ENCODE measurements at regions not wholly inside any gene's neighbourhood (a gene's known extent, or its start where the extent isn't known, plus 50 kb on each side); places are given as distances from the start of the nearest gene placed in this dataset.

DNA sequence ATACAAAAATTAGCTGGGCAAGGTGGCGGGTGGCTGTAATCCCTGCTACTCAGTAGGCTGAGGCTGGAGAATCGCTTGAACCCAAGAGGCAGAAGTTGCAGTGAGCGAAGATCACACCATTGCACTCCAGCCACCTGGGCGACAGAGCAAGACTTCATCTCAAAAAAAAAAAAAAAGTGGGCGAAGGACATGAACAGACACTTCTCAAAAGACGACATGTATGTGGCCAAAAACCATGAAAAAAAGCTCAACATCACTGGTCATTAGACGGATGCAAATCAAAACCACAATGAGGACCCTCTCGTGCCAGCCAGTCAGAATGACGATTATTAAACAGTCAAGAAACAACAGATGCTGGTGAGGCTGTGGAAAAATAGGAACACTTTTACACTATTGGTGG lies 344.9 kb upstream of the JARID2 start:
- TF ChIP-seq, protein P1, sequence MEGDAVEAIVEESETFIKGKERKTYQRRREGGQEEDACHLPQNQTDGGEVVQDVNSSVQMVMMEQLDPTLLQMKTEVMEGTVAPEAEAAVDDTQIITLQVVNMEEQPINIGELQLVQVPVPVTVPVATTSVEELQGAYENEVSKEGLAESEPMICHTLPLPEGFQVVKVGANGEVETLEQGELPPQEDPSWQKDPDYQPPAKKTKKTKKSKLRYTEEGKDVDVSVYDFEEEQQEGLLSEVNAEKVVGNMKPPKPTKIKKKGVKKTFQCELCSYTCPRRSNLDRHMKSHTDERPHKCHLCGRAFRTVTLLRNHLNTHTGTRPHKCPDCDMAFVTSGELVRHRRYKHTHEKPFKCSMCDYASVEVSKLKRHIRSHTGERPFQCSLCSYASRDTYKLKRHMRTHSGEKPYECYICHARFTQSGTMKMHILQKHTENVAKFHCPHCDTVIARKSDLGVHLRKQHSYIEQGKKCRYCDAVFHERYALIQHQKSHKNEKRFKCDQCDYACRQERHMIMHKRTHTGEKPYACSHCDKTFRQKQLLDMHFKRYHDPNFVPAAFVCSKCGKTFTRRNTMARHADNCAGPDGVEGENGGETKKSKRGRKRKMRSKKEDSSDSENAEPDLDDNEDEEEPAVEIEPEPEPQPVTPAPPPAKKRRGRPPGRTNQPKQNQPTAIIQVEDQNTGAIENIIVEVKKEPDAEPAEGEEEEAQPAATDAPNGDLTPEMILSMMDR (IDR thresholded peaks at IDR 0.05; ENCODE audit: insufficient read depth, low read depth, low read length): no peak
- no peak for TF ChIP-seq EZH2 (IDR thresholded peaks at IDR 0.05; ENCODE audit: insufficient read depth, low read length)
- Histone ChIP-seq H3K9ac (ENCODE audit: low read length) (no peak overlapping the region), H3K4me1 (ENCODE audit: insufficient read depth, low read length) (no peaks in the 10 kb centered on the region), H4K20me1 (ENCODE audit: insufficient read depth, low read length) (no peaks in the 10 kb centered on the region), H3K36me3 (ENCODE audit: insufficient read depth, low read length) (no peaks in the 10 kb centered on the region), H3K4me3 (ENCODE audit: insufficient read depth, low read depth, low read length) (no peak overlapping the region), H3K79me2 (ENCODE audit: insufficient read depth, low read length) (no peaks in the 10 kb centered on the region), H3K27me3 (ENCODE audit: insufficient read depth, low read length) (no peaks in the 10 kb centered on the region), H2AFZ (ENCODE audit: low read depth, low read length) (no peak overlapping the region), H3K27ac (ENCODE audit: low read depth, low read length) (no peak overlapping the region), H3K4me2 (ENCODE audit: low read length) (no peak overlapping the region), H3K9me3 (ENCODE audit: insufficient read depth, low read depth, low read length) (no peaks in the 10 kb centered on the region)
- Mint-ChIP-seq H3K36me3 (ENCODE audit: low read depth, unreplicated experiment) (no peaks in the 10 kb centered on the region), H3K4me3 (ENCODE audit: unreplicated experiment) (no peak overlapping the region), H3K27me3 (ENCODE audit: low read depth, unreplicated experiment) (peaks cover 4% of the 10 kb centered on the region), H3K4me1 (ENCODE audit: low read depth, unreplicated experiment) (no peaks in the 10 kb centered on the region), H3K9me3 (ENCODE audit: unreplicated experiment) (peaks cover 2% of the 10 kb centered on the region), H3K27ac (ENCODE audit: unreplicated experiment) (no peak overlapping the region)
- no peak for FAIRE-seq
- no peak for DNase-seq (ENCODE audit: low read depth)

DNA sequence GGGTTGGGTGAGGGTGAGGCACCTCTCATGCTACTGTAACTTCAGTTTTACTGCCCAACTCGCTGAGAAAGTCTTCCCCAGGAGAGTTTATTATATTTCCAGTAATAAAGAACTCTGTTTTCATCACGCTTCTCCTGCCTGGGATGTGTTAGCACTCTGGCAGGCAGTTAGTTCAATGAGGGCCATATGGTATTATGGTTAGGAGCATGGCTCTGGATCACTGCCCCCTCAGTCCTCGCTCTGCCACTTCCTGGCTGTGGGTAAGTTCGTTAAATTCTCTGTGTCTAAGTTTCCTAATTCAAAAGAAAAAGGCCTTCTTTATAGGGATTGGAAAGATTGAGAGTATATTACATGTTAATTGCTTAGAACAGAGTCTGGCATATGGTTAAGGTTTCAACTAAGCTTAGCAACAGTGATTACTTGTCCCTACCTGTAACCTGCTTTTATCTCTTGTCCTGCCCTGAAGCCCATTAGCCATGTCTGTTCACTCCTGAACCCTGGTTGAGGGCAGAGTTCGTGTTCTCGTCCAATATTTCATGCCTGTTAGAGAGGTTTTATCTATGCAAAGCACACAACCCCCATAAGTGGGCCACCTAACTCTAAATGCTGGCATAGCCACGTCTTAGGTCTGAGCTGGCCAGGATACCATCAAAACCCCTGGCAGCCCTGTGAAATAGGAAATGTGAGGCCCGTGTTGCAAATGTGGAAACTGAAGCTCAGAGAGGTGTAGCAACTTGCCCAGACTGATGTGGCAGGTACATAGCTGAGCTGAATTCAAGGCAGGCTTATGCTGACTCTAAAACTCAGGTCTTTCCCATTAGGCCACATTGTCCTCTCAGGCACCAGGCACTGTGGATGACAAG lies 342.5 kb upstream of the JARID2 start:
- Histone ChIP-seq H3K9ac (ENCODE audit: low read length) (no peak overlapping the region), H3K79me2 (ENCODE audit: insufficient read depth, low read length) (no peaks in the 10 kb centered on the region), H3K9me3 (ENCODE audit: insufficient read depth, low read depth, low read length) (no peaks in the 10 kb centered on the region), H2AFZ (ENCODE audit: low read depth, low read length) (no peak overlapping the region), H3K4me2 (ENCODE audit: low read length) (no peak overlapping the region), H3K4me1 (ENCODE audit: insufficient read depth, low read length) (no peaks in the 10 kb centered on the region), H3K27ac (ENCODE audit: low read depth, low read length) (no peak overlapping the region), H3K4me3 (ENCODE audit: insufficient read depth, low read depth, low read length) (no peak overlapping the region), H3K27me3 (ENCODE audit: insufficient read depth, low read length) (no peaks in the 10 kb centered on the region), H3K36me3 (ENCODE audit: insufficient read depth, low read length) (no peaks in the 10 kb centered on the region), H4K20me1 (ENCODE audit: insufficient read depth, low read length) (no peaks in the 10 kb centered on the region)
- H3K4me1 Mint-ChIP-seq (ENCODE audit: low read depth, unreplicated experiment): no peaks in the 10 kb centered on the region
- DNase-seq (ENCODE audit: low read depth) (no peak), FAIRE-seq (no peak)
- H3K27me3 Mint-ChIP-seq (ENCODE audit: low read depth, unreplicated experiment): peaks cover 4% of the 10 kb centered on the region
- H3K9me3 Mint-ChIP-seq (ENCODE audit: unreplicated experiment): peaks cover 2% of the 10 kb centered on the region
- H3K36me3 Mint-ChIP-seq (ENCODE audit: low read depth, unreplicated experiment): no peaks in the 10 kb centered on the region
- no peak overlapping the region for H3K4me3 Mint-ChIP-seq (ENCODE audit: unreplicated experiment)
- TF ChIP-seq, protein P1 (IDR thresholded peaks at IDR 0.05; ENCODE audit: insufficient read depth, low read depth, low read length): no peak
- TF ChIP-seq EZH2 (IDR thresholded peaks at IDR 0.05; ENCODE audit: insufficient read depth, low read length): no peak
- H3K27ac Mint-ChIP-seq (ENCODE audit: unreplicated experiment): no peak overlapping the region

DNA sequence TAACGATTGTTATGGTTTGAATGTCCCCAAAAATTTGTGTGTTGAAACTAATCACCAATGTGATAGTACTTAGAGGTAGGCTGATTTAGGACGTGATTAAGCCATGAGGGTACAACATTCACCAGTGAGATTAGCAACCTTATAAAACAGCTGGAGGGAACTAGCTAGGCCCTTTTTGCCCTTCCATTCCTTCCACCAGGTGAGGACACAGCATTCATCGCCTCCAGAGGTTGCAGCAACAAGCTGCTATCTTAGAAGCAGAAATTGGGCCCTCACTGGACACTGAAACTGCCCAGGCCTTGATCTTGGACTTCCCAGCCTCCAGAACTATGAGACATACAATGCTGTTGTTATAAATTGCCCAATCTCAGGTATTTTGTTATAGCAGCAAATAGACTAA lies 340.7 kb upstream of the JARID2 start:
- Histone ChIP-seq H3K4me2 (ENCODE audit: low read length) (no peak overlapping the region), H4K20me1 (ENCODE audit: insufficient read depth, low read length) (no peaks in the 10 kb centered on the region), H3K4me3 (ENCODE audit: insufficient read depth, low read depth, low read length) (no peak overlapping the region), H3K4me1 (ENCODE audit: insufficient read depth, low read length) (no peaks in the 10 kb centered on the region), H3K27me3 (ENCODE audit: insufficient read depth, low read length) (no peaks in the 10 kb centered on the region), H3K79me2 (ENCODE audit: insufficient read depth, low read length) (no peaks in the 10 kb centered on the region), H3K36me3 (ENCODE audit: insufficient read depth, low read length) (no peaks in the 10 kb centered on the region), H3K9me3 (ENCODE audit: insufficient read depth, low read depth, low read length) (no peaks in the 10 kb centered on the region), H3K9ac (ENCODE audit: low read length) (no peak overlapping the region), H2AFZ (ENCODE audit: low read depth, low read length) (no peak overlapping the region), H3K27ac (ENCODE audit: low read depth, low read length) (no peak overlapping the region)
- TF ChIP-seq, protein P1 (IDR thresholded peaks at IDR 0.05; ENCODE audit: insufficient read depth, low read depth, low read length): no peak
- no peak for TF ChIP-seq EZH2 (IDR thresholded peaks at IDR 0.05; ENCODE audit: insufficient read depth, low read length)
- H3K27ac Mint-ChIP-seq (ENCODE audit: unreplicated experiment): no peak overlapping the region
- H3K27me3 Mint-ChIP-seq (ENCODE audit: low read depth, unreplicated experiment): peaks cover 2% of the 10 kb centered on the region
- no peaks in the 10 kb centered on the region for H3K4me1 Mint-ChIP-seq (ENCODE audit: low read depth, unreplicated experiment)
- FAIRE-seq (no peak), DNase-seq (ENCODE audit: low read depth) (no peak)
- no peaks in the 10 kb centered on the region for H3K36me3 Mint-ChIP-seq (ENCODE audit: low read depth, unreplicated experiment)
- no peak overlapping the region for H3K4me3 Mint-ChIP-seq (ENCODE audit: unreplicated experiment)
- peaks cover 2% of the 10 kb centered on the region for H3K9me3 Mint-ChIP-seq (ENCODE audit: unreplicated experiment)
